ENCODE measurements at regions not wholly inside any gene's neighbourhood (a gene's known extent, or its start where the extent isn't known, plus 50 kb on each side); places are given as distances from the start of the nearest gene placed in this dataset.

DNA sequence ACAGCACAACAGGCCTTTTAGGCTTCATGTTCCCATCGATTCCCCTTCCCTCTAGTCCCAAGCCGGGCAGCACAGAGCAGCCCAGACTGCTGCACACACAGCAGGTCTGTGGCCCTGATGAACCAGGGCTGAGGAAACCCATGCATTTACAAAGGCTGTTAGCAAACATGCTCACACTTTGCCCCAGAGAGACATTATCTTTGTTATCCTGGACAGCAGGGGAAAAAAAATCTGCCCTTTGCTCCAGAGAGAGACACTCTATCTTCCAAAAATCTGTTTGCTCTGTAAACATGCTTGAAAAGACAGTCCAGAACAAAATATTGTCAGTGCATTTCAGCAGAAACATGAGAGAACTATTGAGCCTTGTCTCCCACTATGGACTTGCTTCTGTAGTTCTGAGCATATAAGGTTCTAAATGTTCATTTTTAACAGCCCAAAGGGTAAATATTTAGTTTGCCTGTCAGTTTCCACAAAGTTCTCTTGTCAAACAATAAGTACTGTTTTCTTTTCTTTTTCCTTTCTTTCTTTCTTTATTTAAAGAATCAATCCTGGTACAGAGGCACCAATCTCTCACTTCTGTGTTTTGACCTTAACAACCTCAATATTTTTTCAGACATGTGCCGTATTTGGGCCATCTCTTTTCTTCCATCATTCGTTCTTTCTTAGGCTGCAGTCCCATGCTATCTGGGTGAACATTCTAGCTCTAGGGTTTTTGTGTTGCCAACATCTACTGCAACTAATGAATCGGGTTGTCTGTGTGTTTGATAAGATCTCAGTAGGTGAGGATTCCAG, 468.0 kb downstream of the EPM2A start:
- ATAC-seq = no peak
- Histone ChIP-seq H3K36me3 (no peaks in the 10 kb centered on the region), H3K27me3 (no peaks in the 10 kb centered on the region), H3K4me3 (no peak overlapping the region), H3K9me3 (no peaks in the 10 kb centered on the region), H3K4me1 (no peaks in the 10 kb centered on the region), H3K27ac (no peak overlapping the region)
- WGBS, 2 donors (ENCODE audit: low coverage in 1 of 2) = 59 to 73% methylated on average over 3 to 5 of the region's 5 CpGs
- peak in 1 of 2 donors; percentile 11 for TF ChIP-seq POLR2A (IDR thresholded peaks at IDR 0.05)
- no peak for TF ChIP-seq EP300 (IDR thresholded peaks at IDR 0.05)
- TF ChIP-seq, protein P1, sequence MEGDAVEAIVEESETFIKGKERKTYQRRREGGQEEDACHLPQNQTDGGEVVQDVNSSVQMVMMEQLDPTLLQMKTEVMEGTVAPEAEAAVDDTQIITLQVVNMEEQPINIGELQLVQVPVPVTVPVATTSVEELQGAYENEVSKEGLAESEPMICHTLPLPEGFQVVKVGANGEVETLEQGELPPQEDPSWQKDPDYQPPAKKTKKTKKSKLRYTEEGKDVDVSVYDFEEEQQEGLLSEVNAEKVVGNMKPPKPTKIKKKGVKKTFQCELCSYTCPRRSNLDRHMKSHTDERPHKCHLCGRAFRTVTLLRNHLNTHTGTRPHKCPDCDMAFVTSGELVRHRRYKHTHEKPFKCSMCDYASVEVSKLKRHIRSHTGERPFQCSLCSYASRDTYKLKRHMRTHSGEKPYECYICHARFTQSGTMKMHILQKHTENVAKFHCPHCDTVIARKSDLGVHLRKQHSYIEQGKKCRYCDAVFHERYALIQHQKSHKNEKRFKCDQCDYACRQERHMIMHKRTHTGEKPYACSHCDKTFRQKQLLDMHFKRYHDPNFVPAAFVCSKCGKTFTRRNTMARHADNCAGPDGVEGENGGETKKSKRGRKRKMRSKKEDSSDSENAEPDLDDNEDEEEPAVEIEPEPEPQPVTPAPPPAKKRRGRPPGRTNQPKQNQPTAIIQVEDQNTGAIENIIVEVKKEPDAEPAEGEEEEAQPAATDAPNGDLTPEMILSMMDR (IDR thresholded peaks at IDR 0.05) = no peak
- TF ChIP-seq POLR2AphosphoS5 (IDR thresholded peaks at IDR 0.05) = no peak

DNA sequence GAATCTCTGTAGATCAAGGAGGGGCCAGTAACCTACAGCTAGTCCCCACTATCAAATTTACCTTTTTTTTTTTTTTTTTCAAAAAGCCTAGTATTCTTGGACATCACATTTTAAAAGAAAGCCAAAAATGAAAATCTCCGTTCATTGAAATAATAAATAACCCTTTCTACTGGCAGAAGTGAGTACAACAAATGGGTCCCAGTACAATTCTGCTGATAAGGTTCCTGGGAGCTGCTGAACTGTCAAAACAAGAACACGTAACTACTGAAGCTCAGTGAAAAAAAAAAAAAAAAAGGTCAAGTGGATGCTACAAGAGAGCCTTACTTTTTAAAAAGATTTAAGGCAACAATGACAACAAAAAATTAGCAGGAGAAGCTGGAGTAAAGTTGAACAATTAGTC, 464.9 kb downstream of the EPM2A start:
- H3K27me3 ChIP-seq = no peaks in the 10 kb centered on the region
- no peaks in the 10 kb centered on the region for H3K4me1 ChIP-seq
- ATAC-seq = no peak
- H3K27ac ChIP-seq = no peak overlapping the region
- no peak overlapping the region for H3K4me3 ChIP-seq
- WGBS, 2 donors (ENCODE audit: low coverage in 1 of 2) = 14 to 17% methylated on average over 2 of the region's 2 CpGs
- no peaks in the 10 kb centered on the region for H3K9me3 ChIP-seq
- H3K36me3 ChIP-seq = no peaks in the 10 kb centered on the region
- no peak for TF ChIP-seq EP300 (IDR thresholded peaks at IDR 0.05)
- TF ChIP-seq, protein P1 (IDR thresholded peaks at IDR 0.05) = no peak
- no peak for TF ChIP-seq POLR2AphosphoS5 (IDR thresholded peaks at IDR 0.05)

DNA sequence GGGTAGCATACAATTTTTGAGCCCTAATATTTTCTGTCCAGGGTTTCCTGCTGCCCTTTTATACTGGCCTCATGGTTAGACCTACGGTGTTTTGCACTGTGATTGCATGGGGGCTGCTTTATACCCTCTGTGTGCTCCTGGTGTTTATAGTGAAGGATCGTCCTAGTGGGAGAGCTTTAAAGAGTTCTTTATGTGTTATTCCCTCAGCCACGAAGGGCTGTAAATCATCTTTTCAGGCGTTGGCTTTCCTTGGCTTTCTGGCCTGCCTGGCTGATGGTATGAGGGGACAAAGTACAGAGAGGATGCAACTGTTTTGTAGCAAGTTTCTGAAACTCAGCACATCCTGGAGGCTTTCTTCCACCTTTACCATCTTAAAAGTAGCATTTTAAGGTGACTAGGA, 464.3 kb downstream of the EPM2A start:
- H3K4me3 ChIP-seq = no peak overlapping the region
- no peaks in the 10 kb centered on the region for H3K36me3 ChIP-seq
- ATAC-seq = no peak
- no peak overlapping the region for H3K27ac ChIP-seq
- WGBS, 2 donors (ENCODE audit: low coverage in 1 of 2) = 25 to 63% methylated on average over 1 to 4 of the region's 4 CpGs
- no peaks in the 10 kb centered on the region for H3K9me3 ChIP-seq
- no peak for TF ChIP-seq POLR2A (IDR thresholded peaks at IDR 0.05)
- H3K4me1 ChIP-seq = no peaks in the 10 kb centered on the region
- no peaks in the 10 kb centered on the region for H3K27me3 ChIP-seq

DNA sequence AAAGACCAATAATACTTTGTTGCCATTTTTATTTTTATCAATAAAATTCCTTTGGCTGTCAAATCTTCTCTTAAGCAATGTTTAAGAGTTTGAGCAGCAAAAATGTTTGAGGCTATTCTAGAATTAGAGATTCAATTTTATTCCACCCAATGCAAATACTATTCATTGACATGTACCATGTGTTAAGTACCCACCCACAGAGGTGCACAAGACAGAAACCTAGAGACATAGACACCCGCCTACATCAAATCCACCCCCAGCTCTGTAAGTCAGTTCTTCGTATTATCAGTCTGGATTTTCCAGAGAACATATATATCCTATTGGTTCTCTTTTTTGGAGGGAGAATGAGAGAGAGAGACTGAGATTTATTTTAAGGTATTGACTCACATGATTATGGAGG, 463.7 kb downstream of the EPM2A start:
- Histone ChIP-seq H3K9me3 (no peaks in the 10 kb centered on the region), H3K27me3 (no peaks in the 10 kb centered on the region), H3K27ac (no peak overlapping the region), H3K36me3 (no peaks in the 10 kb centered on the region), H3K4me1 (no peaks in the 10 kb centered on the region), H3K4me3 (no peak overlapping the region)
- WGBS, 2 donors (ENCODE audit: low coverage in 1 of 2) = 100% methylated on average over 2 of the region's 2 CpGs
- no peak for ATAC-seq
- no peak for TF ChIP-seq EP300 (IDR thresholded peaks at IDR 0.05)
- no peak for TF ChIP-seq POLR2A (IDR thresholded peaks at IDR 0.05)
- TF ChIP-seq, protein P1 (IDR thresholded peaks at IDR 0.05) = no peak
- TF ChIP-seq POLR2AphosphoS5 (IDR thresholded peaks at IDR 0.05) = no peak

DNA sequence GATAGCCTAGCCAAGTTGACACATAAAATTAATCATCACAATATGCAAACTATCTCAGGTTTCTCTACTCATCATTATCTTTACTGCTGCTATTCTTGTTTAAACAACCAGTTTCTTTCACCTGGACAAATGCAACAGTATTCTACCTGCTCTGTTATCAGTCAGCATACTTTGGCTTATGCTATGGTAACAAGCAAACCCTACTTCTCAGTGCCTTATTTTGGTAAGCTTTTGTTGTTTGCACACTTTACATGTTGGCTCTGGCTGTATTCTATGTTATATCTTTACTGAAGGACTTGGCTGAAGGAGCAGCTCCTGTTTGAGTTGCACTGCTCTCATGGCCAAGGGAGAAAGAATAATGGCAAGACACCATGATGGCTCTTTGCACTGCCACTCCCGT, 463.1 kb downstream of the EPM2A start:
- Histone ChIP-seq H3K27ac (no peak overlapping the region), H3K27me3 (no peaks in the 10 kb centered on the region), H3K4me3 (no peak overlapping the region), H3K9me3 (no peaks in the 10 kb centered on the region), H3K4me1 (no peaks in the 10 kb centered on the region), H3K36me3 (no peaks in the 10 kb centered on the region)
- TF ChIP-seq EP300 (IDR thresholded peaks at IDR 0.05) = no peak
- no peak for TF ChIP-seq POLR2AphosphoS5 (IDR thresholded peaks at IDR 0.05)
- TF ChIP-seq, protein P1 (IDR thresholded peaks at IDR 0.05) = no peak
- no peak for TF ChIP-seq POLR2A (IDR thresholded peaks at IDR 0.05)
- ATAC-seq = no peak
- WGBS, 2 donors (ENCODE audit: low coverage in 1 of 2) = 92 to 100% methylated on average over 1 of the region's 1 CpG

All from gastroesophageal sphincter (tissue), 4 donors.